CD4-positive, alpha-beta T cell (primary cell): ENCODE measurements at regions not wholly inside any gene's neighbourhood (a gene's known extent, or its start where the extent isn't known, plus 50 kb on each side); places are given as distances from the start of the nearest gene placed in this dataset.

Source experiments
- ATAC-seq: fragments of 200-7000 bp; cut with Tn5 transposase; one replicate; pipeline ENCODE4 v1.10.0; 2022; ENCODE audit warnings: mild to moderate bottlenecking; ENCODE audit not compliant: poor library complexity
- CTCF ChIA-PET: fragments of 350-600 bp; sonication (Branson Sonifier 250); formaldehyde crosslinking; loops from one replicate; lab custom pipeline; 2021; ENCODE audit warnings: antibody characterized with exemption, inconsistent platforms; lab: Charles Lee
- POLR2A ChIA-PET: fragments of 350-600 bp; sonication (Branson Sonifier 250); formaldehyde crosslinking; loops from one replicate; lab custom pipeline; 2021; ENCODE audit warnings: antibody characterized with exemption, inconsistent platforms; lab: Charles Lee
- DNase-seq, 14 experiments: peaks; one replicate each; pipeline ENCODE4 v3.0.0-alpha.2; 2013 to 2020; ENCODE audit warnings: mixed read lengths in 2 of 14
- H3K27ac ChIP-seq, 2 donors: one replicate each; pipeline versions ENCODE4 v1.5.1 to v1.7.0; 2013; ENCODE audit warnings: low read length in 2 of 2, low read depth in 1 of 2, mild to moderate bottlenecking in 1 of 2
- H3K27me3 ChIP-seq, 2 experiments: 1 replicate in 1 of 2; 2 replicates in 1 of 2; pipeline versions ENCODE4 v1.6.1 to v1.7.0; 2013; ENCODE audit warnings: low read length in 2 of 2, control low read depth in 1 of 2, mild to moderate bottlenecking in 1 of 2, moderate library complexity in 1 of 2; ENCODE audit not compliant: insufficient read depth in 2 of 2, control insufficient read depth in 1 of 2
- H3K36me3 ChIP-seq: one replicate; pipeline ENCODE4 v1.6.1; 2013; ENCODE audit warnings: low read length, control low read depth; ENCODE audit not compliant: insufficient read depth
- H3K4me1 ChIP-seq: one replicate; pipeline ENCODE4 v1.6.1; 2013; ENCODE audit warnings: low read length, control low read depth; ENCODE audit not compliant: insufficient read depth
- H3K4me3 ChIP-seq: one replicate; pipeline ENCODE4 v1.5.1; 2013; ENCODE audit warnings: mild to moderate bottlenecking, low read length, moderate library complexity
- H3K9me3 ChIP-seq, 2 experiments: 1 replicate in 1 of 2; 2 replicates in 1 of 2; pipeline versions ENCODE4 v1.6.1 to v1.7.0; 2013; ENCODE audit warnings: low read length in 2 of 2, mild to moderate bottlenecking in 2 of 2, control low read depth in 1 of 2, moderate library complexity in 1 of 2; ENCODE audit not compliant: control insufficient read depth in 1 of 2, insufficient read depth in 1 of 2
- H3K27ac Mint-ChIP-seq: one replicate; pipeline ENCODE4 v1.8.0; 2020; ENCODE audit warnings: mixed read lengths
- H3K27me3 Mint-ChIP-seq: one replicate; pipeline ENCODE4 v1.8.0; 2021; ENCODE audit warnings: mixed read lengths
- H3K36me3 Mint-ChIP-seq: one replicate; pipeline ENCODE4 v1.8.0; 2021; ENCODE audit warnings: low read depth, mixed read lengths
- H3K4me1 Mint-ChIP-seq: one replicate; pipeline ENCODE4 v1.8.0; 2021; ENCODE audit warnings: low read depth, mixed read lengths
- H3K4me3 Mint-ChIP-seq: one replicate; pipeline ENCODE4 v1.8.0; 2020; ENCODE audit warnings: mild to moderate bottlenecking, mixed read lengths
- H3K9me3 Mint-ChIP-seq: one replicate; pipeline ENCODE4 v1.8.0; 2020; ENCODE audit warnings: mixed read lengths
- CTCF ChIP-seq: fragments of 200-600 bp; IDR thresholded peaks from one replicate; pipeline ENCODE4 v1.8.0; 2022; ENCODE audit warnings: antibody characterized with exemption, mild to moderate bottlenecking
- intact Hi-C, 2 experiments: fragments of 100-400 bp; cut with DNase I in 1 of 2; cut with micrococcal nuclease in 1 of 2; formaldehyde crosslinking; loops; one replicate each; pipeline versions ENCODE4 v1.15.1 to v1.9.0; 2023 to 2025; cut with DNase I, micrococcal nuclease

DNA sequence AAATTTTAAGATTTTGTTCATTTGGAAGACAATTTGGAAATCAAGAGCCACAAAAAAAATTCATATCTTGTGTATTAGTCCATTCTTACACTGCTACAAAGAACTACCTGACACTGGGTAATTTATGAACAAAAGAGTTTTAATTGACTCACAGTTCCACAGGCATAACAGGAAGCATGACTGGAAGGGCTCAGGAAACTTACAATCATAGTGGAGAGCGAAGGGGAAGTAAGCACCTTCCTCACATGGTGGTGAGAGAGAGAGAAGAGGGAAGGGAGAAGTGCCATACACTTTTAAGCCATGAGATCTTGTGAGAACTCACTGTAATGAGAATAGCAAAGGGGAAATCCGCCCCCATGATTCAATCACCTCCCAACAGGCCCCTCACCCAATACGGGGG lies 274.4 kb downstream of the KCNN2 start:
- no peak overlapping the region for H3K27ac Mint-ChIP-seq
- no peak overlapping the region for H3K4me3 Mint-ChIP-seq
- no peaks in the 10 kb centered on the region for H3K27me3 Mint-ChIP-seq
- Histone ChIP-seq H3K4me3 (no peak overlapping the region), H3K4me1 (no peaks in the 10 kb centered on the region), H3K27ac (no peak overlapping the region), H3K9me3 (no peaks in the 10 kb centered on the region), H3K36me3 (no peaks in the 10 kb centered on the region), H3K27me3 (no peaks in the 10 kb centered on the region)
- ChIA-PET POLR2A (no interaction called here), CTCF (no interaction called here)
- H3K36me3 Mint-ChIP-seq, result no peaks in the 10 kb centered on the region
- no peaks in the 10 kb centered on the region for H3K4me1 Mint-ChIP-seq
- no peak for TF ChIP-seq CTCF
- ATAC-seq (no peak), DNase-seq (no peak)
- peaks cover 2% of the 10 kb centered on the region for H3K9me3 Mint-ChIP-seq
- intact Hi-C loops, result no loop called here

GRCh38 chr5:114634967-114635901 lies 273.4 kb downstream of the KCNN2 start:
- CTCF ChIA-PET, result no interaction called here

DNA sequence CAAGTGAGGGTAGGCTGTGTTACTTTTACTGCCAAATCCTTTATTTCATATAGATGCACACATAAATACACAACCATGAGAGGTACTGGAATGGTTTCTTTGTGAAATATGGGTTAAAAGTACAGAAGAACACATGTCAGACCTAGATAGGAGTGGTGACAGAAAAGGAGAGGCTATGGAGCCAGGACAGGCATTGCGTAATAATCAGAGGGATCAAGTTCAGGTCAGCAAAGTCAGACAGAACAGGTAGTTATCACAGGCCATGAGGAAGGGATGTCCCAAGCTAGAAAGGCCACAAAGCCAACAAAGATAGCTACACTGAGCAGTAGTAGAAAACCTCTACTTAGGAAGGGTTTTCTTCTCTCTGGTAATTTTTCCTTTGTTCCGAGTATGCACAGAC lies 272.6 kb downstream of the KCNN2 start:
- H3K4me1 ChIP-seq, result no peaks in the 10 kb centered on the region
- intact Hi-C loops, result no loop called here
- no peaks in the 10 kb centered on the region for H3K27me3 Mint-ChIP-seq
- no peak overlapping the region for H3K4me3 ChIP-seq
- no peaks in the 10 kb centered on the region for H3K9me3 ChIP-seq
- no peaks in the 10 kb centered on the region for H3K36me3 Mint-ChIP-seq
- ChIA-PET CTCF (no interaction called here), POLR2A (no interaction called here)
- DNase-seq (no peak), ATAC-seq (no peak)
- H3K4me3 Mint-ChIP-seq, result no peak overlapping the region
- H3K9me3 Mint-ChIP-seq, result no peaks in the 10 kb centered on the region
- H3K27me3 ChIP-seq, result no peaks in the 10 kb centered on the region
- H3K4me1 Mint-ChIP-seq, result no peaks in the 10 kb centered on the region
- no peaks in the 10 kb centered on the region for H3K36me3 ChIP-seq
- no peak overlapping the region for H3K27ac Mint-ChIP-seq
- no peak overlapping the region for H3K27ac ChIP-seq
- TF ChIP-seq CTCF, result no peak

More at GRCh38 chr5:114634967-114635901, 273.4 kb downstream of the KCNN2 start:
- Mint-ChIP-seq H3K27me3 (no peaks in the 10 kb centered on the region), H3K4me1 (no peaks in the 10 kb centered on the region), H3K27ac (no peak overlapping the region), H3K9me3 (peaks cover 2% of the 10 kb centered on the region), H3K36me3 (no peaks in the 10 kb centered on the region), H3K4me3 (no peak overlapping the region)
- POLR2A ChIA-PET, result no interaction called here
- ATAC-seq (no peak), DNase-seq (no peak)
- no peak overlapping the region for H3K27ac ChIP-seq
- no peaks in the 10 kb centered on the region for H3K27me3 ChIP-seq
- TF ChIP-seq CTCF, result no peak
- H3K4me3 ChIP-seq, result no peak overlapping the region
- no peaks in the 10 kb centered on the region for H3K9me3 ChIP-seq
- no peaks in the 10 kb centered on the region for H3K36me3 ChIP-seq
- intact Hi-C loops, result no loop called here
- no peaks in the 10 kb centered on the region for H3K4me1 ChIP-seq
